Activated CD8-positive, alpha-beta memory T cell treated with anti-CD3 and anti-CD28 coated beads, Interleukin-2, amount 10 ng/mL, durations not matched to agents 7 days and 5 days (primary cell): ENCODE measurements at regions not wholly inside any gene's neighbourhood (a gene's known extent, or its start where the extent isn't known, plus 50 kb on each side); places are given as distances from the start of the nearest gene placed in this dataset.

Experiments used
- ATAC-seq: fragments of 150-1000 bp; cut with Tn5 transposase; one replicate; pipeline ENCODE4 v1.10.0; 2021; ENCODE audit warnings: moderate library complexity
- CTCF ChIA-PET: fragments of 350-600 bp; sonication (Branson Sonifier 250); formaldehyde crosslinking; loops from one replicate; lab custom pipeline; 2021; ENCODE audit warnings: antibody characterized with exemption; lab: Charles Lee
- DNase-seq: peaks from one replicate; pipeline ENCODE4 v3.0.0-alpha.2; 2020
- H3K27ac Mint-ChIP-seq: one replicate; pipeline ENCODE4 v1.8.0; 2021; ENCODE audit warnings: mild to moderate bottlenecking, mixed read lengths
- H3K27me3 Mint-ChIP-seq: one replicate; pipeline ENCODE4 v1.8.0; 2021; ENCODE audit warnings: mixed read lengths
- H3K36me3 Mint-ChIP-seq: one replicate; pipeline ENCODE4 v1.8.0; 2021; ENCODE audit warnings: mild to moderate bottlenecking, mixed read lengths
- H3K4me1 Mint-ChIP-seq: one replicate; pipeline ENCODE4 v1.8.0; 2021; ENCODE audit warnings: mixed read lengths
- H3K4me3 Mint-ChIP-seq: one replicate; pipeline ENCODE4 v1.8.0; 2021; ENCODE audit warnings: mild to moderate bottlenecking, moderate library complexity, mixed read lengths
- H3K9me3 Mint-ChIP-seq: one replicate; pipeline ENCODE4 v1.8.0; 2022; ENCODE audit warnings: low read depth, mixed read lengths

DNA sequence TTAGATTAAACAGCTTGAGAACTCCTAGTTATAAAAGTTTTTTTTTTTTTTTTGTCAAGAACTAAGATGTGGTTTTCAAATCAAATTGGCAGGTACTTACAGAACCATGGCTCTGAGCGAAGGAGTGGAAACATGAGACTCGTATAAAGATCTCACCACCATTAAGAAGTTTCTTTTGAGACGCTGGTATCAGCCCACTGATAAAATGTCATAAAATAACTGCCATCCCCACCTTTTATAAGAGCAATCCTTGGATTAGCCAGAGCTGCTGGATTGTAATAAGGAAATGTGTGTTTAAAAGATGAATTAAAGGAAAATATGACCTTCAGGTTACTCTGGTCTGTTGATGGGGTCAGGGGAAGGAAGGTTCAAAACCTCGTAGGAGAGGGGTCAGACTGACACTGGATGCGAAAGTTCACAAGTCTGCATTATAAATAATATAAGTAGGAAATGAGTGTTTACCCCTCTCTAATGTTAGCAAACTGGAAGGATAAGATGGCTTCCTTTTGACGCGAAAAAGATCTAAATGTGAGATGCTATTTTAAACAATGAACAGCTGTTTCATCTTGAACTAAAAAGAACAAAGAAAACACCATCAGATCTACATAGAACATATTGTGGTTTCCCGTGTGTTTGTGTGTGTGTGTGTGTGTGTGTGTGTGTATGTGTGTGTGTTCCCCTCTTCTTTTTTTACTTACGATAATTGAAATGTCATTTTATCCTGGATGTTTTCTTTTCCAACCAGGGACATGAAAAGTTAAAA lies 386.8 kb upstream of the JAG1 start:
- Mint-ChIP-seq H3K27me3 (no peaks in the 10 kb centered on the region), H3K4me3 (no peak overlapping the region), H3K36me3 (no peaks in the 10 kb centered on the region), H3K27ac (no peak overlapping the region), H3K4me1 (no peaks in the 10 kb centered on the region), H3K9me3 (no peaks in the 10 kb centered on the region)
- DNase-seq (no peak), ATAC-seq (no peak)
- CTCF ChIA-PET, result no interaction called here

DNA sequence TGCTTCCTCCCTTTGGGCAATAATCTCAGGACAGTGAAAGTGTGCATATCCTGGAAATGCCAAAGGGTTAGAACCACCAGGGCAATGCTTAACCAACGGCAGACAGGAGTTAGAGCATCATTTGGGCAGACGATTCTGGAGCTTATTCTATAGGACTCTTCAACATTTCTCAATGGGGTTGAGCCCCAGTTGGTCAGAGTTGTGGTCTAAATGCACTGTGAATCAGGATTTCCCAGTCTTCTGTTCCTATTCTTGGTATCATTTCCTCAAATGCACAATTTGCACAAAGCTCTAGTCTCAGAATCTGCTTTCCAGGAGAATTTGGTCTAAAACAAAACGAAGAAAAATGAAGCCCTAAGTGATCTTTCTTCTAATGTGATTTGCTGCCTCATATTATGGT lies 389.6 kb upstream of the JAG1 start:
- no peaks in the 10 kb centered on the region for H3K36me3 Mint-ChIP-seq
- DNase-seq (no peak), ATAC-seq (no peak)
- no peak overlapping the region for H3K4me3 Mint-ChIP-seq
- no peaks in the 10 kb centered on the region for H3K4me1 Mint-ChIP-seq
- no peaks in the 10 kb centered on the region for H3K9me3 Mint-ChIP-seq
- CTCF ChIA-PET, result no interaction called here
- H3K27ac Mint-ChIP-seq, result no peak overlapping the region
- H3K27me3 Mint-ChIP-seq, result no peaks in the 10 kb centered on the region

DNA sequence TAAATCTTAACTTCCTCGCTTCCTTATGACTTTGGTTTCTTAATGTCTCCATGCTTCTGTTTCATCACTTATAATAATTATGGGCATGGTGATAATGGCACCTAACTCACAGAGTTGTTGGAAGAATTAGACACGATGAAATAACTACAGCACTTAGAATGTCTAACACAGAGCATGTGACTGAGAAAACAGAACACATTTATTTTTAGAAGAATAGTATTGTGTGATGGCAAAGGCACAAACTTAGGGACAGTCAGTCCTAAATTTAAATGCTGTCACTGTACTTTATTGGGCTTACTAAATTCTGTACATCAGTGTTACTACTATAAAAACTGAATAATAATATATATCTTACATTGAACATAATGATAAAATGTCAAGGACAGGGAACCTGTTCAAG lies 391.1 kb upstream of the JAG1 start:
- DNase-seq (no peak), ATAC-seq (no peak)
- H3K4me3 Mint-ChIP-seq, result no peak overlapping the region
- H3K27me3 Mint-ChIP-seq, result no peaks in the 10 kb centered on the region
- peaks cover 2% of the 10 kb centered on the region for H3K9me3 Mint-ChIP-seq
- H3K36me3 Mint-ChIP-seq, result no peaks in the 10 kb centered on the region
- H3K4me1 Mint-ChIP-seq, result no peaks in the 10 kb centered on the region
- CTCF ChIA-PET, result no interaction called here
- H3K27ac Mint-ChIP-seq, result no peak overlapping the region

DNA sequence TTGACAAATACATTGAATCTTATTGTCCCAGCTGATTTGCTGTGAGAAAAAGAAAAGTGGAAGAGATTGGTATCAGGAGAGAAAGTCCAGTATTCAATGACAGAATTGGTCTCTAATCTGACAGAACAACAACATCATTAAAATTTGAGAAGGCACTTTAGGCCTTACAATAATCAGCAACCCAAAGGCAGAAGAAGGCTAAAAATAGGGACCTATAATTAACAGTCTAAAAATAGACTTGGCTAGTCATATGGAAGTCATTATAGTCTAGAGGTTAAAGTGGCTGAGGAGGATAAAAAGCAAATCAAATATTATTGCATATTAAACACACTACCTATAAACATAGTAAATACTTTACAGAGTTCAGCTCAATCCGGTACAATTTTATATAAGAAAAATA lies 393.6 kb upstream of the JAG1 start:
- H3K4me3 Mint-ChIP-seq, result no peak overlapping the region
- CTCF ChIA-PET, result no interaction called here
- no peak overlapping the region for H3K27ac Mint-ChIP-seq
- peaks cover 2% of the 10 kb centered on the region for H3K9me3 Mint-ChIP-seq
- ATAC-seq (no peak), DNase-seq (no peak)
- H3K4me1 Mint-ChIP-seq, result no peaks in the 10 kb centered on the region
- H3K27me3 Mint-ChIP-seq, result no peaks in the 10 kb centered on the region
- H3K36me3 Mint-ChIP-seq, result no peaks in the 10 kb centered on the region

DNA sequence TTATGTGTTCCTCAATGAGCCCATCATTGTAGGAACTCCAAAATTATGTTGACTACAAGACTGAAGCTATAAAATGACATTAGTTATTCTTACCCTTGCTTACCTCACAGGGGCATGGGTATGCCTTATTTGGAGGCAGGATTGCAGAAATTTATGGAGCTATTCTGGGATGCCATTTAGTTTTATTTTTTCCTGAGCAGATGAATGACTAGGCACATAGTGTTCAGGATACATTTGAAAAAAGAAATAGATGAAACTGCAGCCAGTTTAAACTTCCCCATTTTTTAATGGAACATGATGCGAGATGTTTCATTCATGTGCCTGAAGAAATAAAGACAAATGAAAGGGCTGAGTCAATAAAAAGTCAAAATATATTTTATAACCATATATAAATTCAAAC lies 399.2 kb upstream of the JAG1 start:
- Mint-ChIP-seq H3K27ac (no peak overlapping the region), H3K36me3 (no peaks in the 10 kb centered on the region), H3K27me3 (no peaks in the 10 kb centered on the region), H3K4me1 (no peaks in the 10 kb centered on the region), H3K4me3 (no peak overlapping the region), H3K9me3 (peaks cover 2% of the 10 kb centered on the region)
- ATAC-seq, result no peak
- no peak for DNase-seq
- CTCF ChIA-PET, result no interaction called here

DNA sequence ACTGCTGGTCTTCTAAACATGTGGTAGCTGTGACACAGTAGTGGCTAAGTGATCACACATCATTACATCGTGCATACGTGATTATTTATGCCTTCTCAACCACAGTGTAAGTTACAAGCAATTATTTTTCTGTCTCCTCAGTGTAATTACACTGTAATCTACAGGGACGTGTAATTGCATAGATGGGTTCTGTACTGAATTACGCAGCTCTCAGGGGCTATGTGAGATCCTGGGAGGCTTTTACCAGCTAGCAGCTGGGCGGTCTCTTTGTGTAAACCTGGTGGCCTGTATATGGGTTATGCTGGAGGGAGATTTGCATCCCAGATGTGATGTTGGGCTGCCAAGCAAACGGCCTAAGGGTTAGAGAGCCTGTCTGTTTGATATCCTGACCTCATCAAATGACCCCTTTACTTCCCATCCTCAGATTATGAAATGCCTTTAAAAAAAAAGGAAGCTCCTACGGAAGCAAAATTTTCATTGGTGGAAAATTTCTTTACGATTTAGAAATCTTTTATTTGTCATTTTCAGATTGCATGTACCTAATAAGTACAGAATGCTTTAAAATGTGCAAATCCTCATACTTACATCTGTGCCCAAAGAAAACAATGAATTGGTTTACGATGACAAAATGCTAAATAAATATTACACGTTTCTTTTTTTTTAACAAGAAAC lies 402.8 kb upstream of the JAG1 start:
- H3K4me1 Mint-ChIP-seq, result no peaks in the 10 kb centered on the region
- CTCF ChIA-PET, result no interaction called here

DNA sequence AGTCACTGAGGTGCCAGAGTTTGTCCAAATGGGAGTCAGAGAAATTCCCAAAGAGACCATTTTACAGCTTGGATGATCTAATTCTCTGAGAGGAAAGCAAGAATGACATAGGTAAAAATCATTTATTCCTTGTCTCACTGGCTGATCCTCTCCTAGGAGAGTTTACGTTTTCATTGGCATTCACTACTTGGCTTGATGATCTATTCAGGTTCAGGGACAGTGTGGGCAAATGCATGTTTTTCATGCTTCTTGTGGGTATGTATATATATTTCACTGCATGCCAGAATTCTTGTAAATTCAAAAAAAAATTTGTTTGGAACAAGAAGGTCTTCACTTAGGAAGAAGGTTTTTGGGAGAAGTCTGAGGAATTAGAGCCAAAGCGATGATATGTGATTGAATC lies 403.4 kb upstream of the JAG1 start:
- Mint-ChIP-seq H3K27me3 (no peaks in the 10 kb centered on the region), H3K4me3 (no peak overlapping the region), H3K4me1 (no peaks in the 10 kb centered on the region), H3K36me3 (no peaks in the 10 kb centered on the region), H3K27ac (no peak overlapping the region), H3K9me3 (no peaks in the 10 kb centered on the region)
- CTCF ChIA-PET, result no interaction called here
- ATAC-seq, result no peak
- DNase-seq, result no peak

More for the DNA sequence above, 402.8 kb upstream of the JAG1 start:
- H3K27me3 Mint-ChIP-seq, result no peaks in the 10 kb centered on the region
- no peak overlapping the region for H3K4me3 Mint-ChIP-seq
- H3K9me3 Mint-ChIP-seq, result no peaks in the 10 kb centered on the region
- DNase-seq (no peak), ATAC-seq (no peak)
- no peaks in the 10 kb centered on the region for H3K36me3 Mint-ChIP-seq
- H3K27ac Mint-ChIP-seq, result no peak overlapping the region

DNA sequence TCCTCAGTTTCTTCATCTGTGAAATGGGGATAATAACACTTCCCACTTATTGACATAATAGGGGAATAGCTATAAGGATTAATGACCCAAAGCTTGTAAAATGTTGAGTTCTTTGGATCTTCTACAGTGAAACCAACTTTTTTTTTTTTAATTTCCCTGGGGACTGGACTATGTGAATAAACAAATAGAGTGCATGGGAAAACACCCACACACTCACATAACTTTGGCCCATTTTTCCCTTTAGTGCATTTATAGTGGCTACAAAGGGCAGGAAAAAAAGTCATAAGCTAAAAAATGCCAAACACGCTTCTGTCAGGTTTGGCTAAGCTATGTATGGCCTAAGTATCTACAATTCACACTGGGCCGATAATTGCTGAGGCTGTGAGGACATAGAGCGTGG lies 406.2 kb upstream of the JAG1 start:
- Mint-ChIP-seq H3K36me3 (no peaks in the 10 kb centered on the region), H3K27me3 (no peaks in the 10 kb centered on the region), H3K4me1 (no peaks in the 10 kb centered on the region), H3K27ac (no peak overlapping the region), H3K9me3 (no peaks in the 10 kb centered on the region), H3K4me3 (no peak overlapping the region)
- CTCF ChIA-PET, result no interaction called here
- ATAC-seq (no peak), DNase-seq (no peak)

DNA sequence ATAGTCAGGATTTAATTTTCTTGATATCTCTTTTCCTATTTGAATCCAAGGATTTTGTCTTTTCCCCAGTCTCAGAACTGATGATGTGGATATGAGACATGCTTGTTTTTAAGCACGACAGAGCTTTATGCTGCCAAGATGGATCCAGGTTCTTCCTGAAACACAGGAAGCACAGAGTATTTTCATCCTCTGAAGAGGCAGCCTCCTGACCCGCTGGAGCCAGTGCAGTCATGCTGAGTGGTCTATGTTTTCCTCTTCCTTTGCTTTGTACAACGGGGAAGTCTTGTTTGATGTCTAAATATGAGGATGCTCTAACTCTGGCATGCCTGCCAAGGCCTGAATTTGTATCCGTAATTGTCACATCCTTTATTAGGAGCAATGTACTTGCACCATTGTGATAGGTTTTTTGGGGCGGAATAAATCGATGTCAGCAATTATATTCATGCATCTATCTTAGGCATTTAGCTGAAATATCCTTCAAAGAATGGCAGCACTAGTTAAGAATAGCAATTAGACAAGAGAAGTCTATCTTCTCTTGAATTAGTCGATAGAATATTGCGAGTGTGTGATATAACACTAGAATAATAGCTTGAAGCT lies 407.1 kb upstream of the JAG1 start:
- Mint-ChIP-seq H3K27ac (no peak overlapping the region), H3K9me3 (no peaks in the 10 kb centered on the region), H3K4me3 (no peak overlapping the region), H3K36me3 (no peaks in the 10 kb centered on the region), H3K27me3 (no peaks in the 10 kb centered on the region), H3K4me1 (no peaks in the 10 kb centered on the region)
- ATAC-seq (no peak), DNase-seq (no peak)
- CTCF ChIA-PET, result no interaction called here

DNA sequence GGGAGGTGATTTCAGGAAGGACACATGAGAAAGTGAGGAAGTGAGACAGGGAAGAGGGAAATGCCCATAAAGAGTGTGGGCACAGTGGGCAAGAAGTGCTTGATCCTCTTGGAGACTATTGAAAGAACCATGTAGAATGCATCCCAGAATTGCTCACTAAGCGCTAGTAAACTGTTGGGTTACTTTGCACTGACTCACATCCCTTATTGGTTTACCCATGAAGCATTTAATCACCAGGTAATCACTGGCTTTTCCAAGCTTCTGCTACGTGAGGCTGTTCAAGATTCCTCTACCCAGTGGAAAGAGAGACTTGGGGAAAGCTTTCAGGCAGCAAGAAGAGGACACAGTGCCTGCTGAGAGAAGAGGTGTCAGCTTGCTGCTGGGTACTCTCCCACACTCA lies 410.0 kb upstream of the JAG1 start:
- H3K36me3 Mint-ChIP-seq, result no peaks in the 10 kb centered on the region
- H3K4me1 Mint-ChIP-seq, result no peaks in the 10 kb centered on the region
- no peaks in the 10 kb centered on the region for H3K27me3 Mint-ChIP-seq
- DNase-seq (no peak), ATAC-seq (no peak)
- H3K27ac Mint-ChIP-seq, result no peak overlapping the region
- CTCF ChIA-PET, result no interaction called here
- no peak overlapping the region for H3K4me3 Mint-ChIP-seq
- H3K9me3 Mint-ChIP-seq, result no peaks in the 10 kb centered on the region

DNA sequence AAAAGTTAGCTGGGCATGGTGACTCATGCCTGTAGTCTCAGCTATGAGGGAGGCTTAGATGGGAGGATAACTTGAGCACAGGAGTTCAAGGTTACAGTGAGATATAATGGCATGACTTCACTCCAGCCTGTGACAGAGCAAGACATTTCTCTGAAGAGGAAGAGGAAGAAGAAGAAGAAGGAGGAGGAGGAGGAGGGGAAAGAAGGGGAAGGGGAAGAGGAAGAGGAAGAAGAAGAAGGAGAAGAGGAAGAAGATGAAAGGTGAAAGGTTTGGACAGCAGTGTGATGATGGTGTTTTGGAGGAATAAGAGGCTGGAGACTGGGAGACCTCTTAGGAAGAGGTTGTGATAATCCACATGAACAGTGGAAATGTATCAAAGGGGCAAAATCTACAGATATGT lies 410.7 kb upstream of the JAG1 start:
- CTCF ChIA-PET, result no interaction called here
- DNase-seq (no peak), ATAC-seq (no peak)
- no peaks in the 10 kb centered on the region for H3K27me3 Mint-ChIP-seq
- no peaks in the 10 kb centered on the region for H3K9me3 Mint-ChIP-seq
- no peak overlapping the region for H3K4me3 Mint-ChIP-seq
- H3K36me3 Mint-ChIP-seq, result no peaks in the 10 kb centered on the region
- H3K27ac Mint-ChIP-seq, result no peak overlapping the region
- H3K4me1 Mint-ChIP-seq, result no peaks in the 10 kb centered on the region

DNA sequence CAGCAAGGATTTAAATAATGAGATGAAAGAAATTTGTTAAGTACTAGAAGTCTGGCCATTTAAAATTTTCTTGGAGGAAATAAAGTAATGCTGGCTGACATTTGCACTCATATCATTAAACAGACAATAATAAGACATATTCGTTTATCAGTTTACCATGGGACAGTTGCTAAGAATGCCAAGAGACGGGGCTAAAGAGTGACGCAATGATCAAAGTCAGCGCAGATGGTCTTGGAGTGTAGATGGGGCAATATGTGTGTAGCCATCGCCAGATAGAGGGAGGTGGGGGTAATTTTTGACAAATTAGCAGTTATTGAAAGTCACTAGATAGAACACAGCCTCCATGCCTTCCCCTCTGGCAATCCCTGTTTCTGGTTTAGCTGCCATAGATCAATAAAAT lies 413.2 kb upstream of the JAG1 start:
- Mint-ChIP-seq H3K27me3 (no peaks in the 10 kb centered on the region), H3K4me3 (no peak overlapping the region), H3K4me1 (no peaks in the 10 kb centered on the region), H3K27ac (no peak overlapping the region), H3K9me3 (no peaks in the 10 kb centered on the region), H3K36me3 (no peaks in the 10 kb centered on the region)
- ATAC-seq (no peak), DNase-seq (no peak)
- CTCF ChIA-PET, result no interaction called here

DNA sequence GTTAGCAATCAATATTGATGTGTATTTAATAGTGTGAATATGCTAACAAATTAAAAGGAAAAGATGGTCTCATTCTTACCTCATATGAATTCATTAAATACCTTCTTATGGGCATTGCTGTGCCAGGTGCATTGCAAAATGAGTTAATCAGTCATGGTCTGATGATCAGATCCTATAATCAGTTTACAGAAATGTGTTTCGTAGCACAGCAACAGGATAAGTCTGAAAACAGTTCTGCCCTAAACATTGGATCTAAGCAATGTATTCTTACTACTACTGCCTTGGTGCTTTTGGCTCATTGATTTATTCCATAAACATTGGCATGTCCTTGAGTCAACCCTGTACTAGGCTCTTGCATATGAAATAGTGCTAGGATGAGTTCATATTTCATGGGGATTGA lies 417.0 kb upstream of the JAG1 start:
- Mint-ChIP-seq H3K36me3 (no peaks in the 10 kb centered on the region), H3K27me3 (no peaks in the 10 kb centered on the region), H3K4me3 (no peak overlapping the region), H3K4me1 (no peaks in the 10 kb centered on the region), H3K27ac (no peak overlapping the region), H3K9me3 (no peaks in the 10 kb centered on the region)
- CTCF ChIA-PET, result no interaction called here
- ATAC-seq (no peak), DNase-seq (no peak)

DNA sequence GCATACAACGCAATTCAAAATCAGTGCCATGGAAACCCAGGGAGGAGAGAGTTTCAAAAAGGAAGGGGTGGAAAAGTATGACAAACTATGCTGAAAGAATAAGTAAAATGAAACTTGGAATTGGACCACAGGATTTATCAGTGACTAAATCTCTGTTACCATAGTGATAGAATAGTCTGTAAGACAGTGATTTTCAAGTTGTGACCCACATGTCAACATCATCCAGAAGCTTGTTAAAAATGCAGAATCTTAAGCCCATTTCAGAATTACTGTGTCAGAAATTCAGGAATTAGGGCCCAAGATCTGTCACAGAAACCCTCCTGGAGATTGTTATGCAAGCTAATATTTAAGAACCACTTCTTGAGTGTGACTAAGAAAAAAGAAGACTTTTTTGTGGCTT lies 417.7 kb upstream of the JAG1 start:
- DNase-seq, result no peak
- CTCF ChIA-PET, result no interaction called here
- no peak overlapping the region for H3K4me3 Mint-ChIP-seq
- H3K9me3 Mint-ChIP-seq, result no peaks in the 10 kb centered on the region
- ATAC-seq, result no peak
- no peaks in the 10 kb centered on the region for H3K4me1 Mint-ChIP-seq
- H3K27me3 Mint-ChIP-seq, result no peaks in the 10 kb centered on the region
- H3K27ac Mint-ChIP-seq, result no peak overlapping the region
- no peaks in the 10 kb centered on the region for H3K36me3 Mint-ChIP-seq
